Activated gamma-delta T cell treated with anti-CD3 and anti-CD28 coated beads, Interleukin-2, amount 50 U/mL, for 16 hours (primary cell): ENCODE measurements at regions not wholly inside any gene's neighbourhood (a gene's known extent, or its start where the extent isn't known, plus 50 kb on each side); places are given as distances from the start of the nearest gene placed in this dataset.

Experiments
- DNase-seq: peaks from one replicate; pipeline ENCODE4 v3.0.0-alpha.2; 2020; ENCODE audit warnings: low read depth

DNA sequence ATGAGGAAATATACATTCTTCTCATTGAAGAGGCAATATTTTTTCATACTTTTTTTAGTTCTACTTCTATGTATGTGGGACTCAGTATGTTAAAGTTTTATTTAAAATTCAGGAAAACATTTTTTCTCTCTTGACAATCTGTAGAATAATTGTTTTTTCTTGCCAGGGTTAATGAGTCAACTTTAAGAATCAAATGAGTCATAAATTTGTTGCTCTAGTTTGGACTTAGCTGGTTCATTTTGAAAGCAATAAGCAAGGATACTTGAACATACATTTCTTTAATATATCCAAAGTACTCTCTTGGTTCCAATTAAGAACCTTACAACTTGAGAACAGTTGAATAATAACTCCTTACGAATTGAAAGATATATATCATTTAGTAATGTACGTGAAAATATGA is 1145.3 kb upstream of the B3GALT2 start:
- DNase-seq: no peak

GRCh38 chr1:194322751-194323150 is 1136.3 kb upstream of the B3GALT2 start:
- no peak for DNase-seq

- no peak for DNase-seq
Measured at GRCh38 chr1:194318790-194319280, 1132.4 kb upstream of the B3GALT2 start.

DNA sequence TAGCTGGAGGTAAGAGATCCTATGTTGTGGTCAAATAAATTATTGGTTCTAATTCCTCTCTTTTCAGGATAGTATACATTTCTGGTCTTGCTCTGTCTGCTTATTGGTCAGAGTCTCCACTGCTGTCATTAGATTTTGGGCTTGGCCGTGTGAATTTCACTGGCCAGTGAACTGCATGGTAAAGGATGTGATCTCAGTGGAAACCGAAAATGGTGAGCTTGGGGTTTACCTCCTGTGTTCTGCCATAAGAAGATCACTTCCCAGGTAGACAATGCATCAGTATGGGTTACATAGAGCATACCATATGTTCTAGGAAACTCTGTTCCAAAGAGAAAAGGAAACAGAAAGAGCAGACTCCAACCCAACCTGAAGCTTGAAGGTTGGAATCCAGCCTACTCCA is 1123.3 kb upstream of the B3GALT2 start:
- DNase-seq: no peak

DNA sequence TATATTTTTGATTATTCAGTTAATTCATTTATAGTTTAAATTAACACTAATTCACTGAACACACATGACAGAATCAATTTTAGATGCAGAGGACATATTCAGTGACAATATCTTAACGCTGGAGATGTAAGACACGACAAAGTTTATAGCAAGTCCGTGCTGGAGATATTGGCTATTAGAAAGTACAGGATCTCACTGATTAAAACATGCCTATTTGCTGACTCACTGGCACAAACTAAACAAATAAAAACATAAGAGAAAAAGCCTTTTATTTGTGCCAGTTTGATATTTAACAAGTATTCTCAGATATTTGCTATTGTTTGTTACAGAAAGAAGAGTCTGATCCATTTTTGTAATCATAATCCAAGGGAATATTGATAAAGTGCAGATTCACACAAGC is 1122.9 kb upstream of the B3GALT2 start:
- DNase-seq: no peak

GRCh38 chr1:194300776-194301175 is 1114.4 kb upstream of the B3GALT2 start:
- no peak for DNase-seq

DNA sequence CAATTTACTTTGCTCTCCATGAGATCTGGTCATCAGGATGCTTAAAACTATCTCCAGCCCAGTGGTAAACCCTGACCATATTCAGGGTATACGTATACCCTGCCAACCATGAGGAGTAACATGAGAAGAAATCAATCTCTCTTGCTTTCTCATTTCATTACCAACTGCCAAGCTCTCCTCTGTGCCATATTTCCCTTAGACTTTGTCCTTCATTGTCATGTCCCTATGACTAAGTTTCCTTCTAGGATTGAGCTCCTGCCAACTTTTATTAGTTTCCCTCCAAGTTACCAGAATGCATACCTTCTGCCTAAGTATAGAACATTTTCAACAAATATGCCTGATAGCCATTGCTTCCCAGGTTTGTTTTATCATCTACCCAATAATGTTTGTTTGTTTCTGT is 1113.9 kb upstream of the B3GALT2 start:
- no peak for DNase-seq

DNA sequence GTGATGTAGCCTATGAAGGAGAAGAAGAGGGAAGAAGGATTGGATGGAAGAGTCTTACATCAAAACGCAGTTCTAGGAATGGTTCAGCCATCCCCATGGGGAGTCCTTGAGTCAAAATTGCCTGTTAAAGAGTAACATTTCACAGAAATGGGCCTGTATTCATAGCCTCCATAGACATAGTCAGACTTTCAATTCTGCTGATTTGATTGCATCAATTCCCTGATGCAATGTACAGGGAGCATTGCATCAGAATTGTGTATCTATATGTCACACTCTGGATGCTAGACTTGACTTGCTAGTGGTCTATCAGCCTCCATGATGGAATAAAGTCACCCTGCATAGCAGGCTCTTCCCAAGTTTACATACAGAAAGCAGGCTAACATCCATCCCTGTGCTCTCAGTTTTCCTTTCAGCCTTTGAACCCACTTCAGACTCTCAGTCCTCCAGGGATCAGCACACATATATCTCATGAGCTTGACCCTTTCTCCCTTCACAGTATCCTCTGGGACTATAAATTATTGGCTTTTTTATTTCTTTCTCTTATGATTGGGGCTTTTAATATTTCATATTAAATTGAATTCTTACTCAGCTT is 1111.7 kb upstream of the B3GALT2 start:
- DNase-seq: no peak

- no peak for DNase-seq
Measured at GRCh38 chr1:194297094-194297493, 1110.7 kb upstream of the B3GALT2 start.

DNA sequence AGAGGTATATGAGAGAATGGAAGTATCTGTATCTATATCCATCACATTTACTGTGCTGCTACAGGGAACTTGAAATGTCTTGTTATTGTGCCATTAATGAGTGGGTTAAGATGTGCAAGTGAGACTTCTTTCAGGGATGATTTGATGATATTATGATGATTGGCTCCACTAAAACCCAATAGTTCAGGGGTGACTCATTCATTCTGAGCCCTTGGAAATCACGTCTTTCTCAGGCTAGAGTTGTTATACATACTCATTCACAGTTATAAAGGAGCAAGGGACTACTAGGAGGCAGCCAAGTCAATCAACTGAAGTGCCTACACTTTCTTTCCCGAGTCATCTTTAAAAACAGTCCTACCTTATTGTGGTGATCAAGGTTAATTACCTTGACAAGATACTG is 1109.8 kb upstream of the B3GALT2 start:
- no peak for DNase-seq

DNA sequence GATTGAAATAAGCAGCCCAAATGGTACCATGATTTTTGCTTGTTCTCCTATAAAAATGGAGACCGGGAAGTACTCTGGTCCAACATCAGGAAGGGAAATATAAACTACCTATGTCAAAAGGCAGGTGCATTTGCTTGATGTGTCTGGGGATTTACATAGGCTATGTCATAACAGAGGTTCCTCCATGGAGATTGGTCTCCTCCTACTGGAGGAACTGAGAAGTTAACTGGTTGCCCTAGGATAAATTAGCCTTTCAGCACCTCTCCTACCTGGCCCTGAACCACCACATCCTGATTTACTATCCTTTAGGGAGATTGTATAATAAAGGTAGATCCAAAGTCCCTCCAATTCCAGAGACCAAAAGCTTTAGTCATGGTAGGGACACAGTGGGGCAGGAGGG is 1109.3 kb upstream of the B3GALT2 start:
- DNase-seq: peak; percentile 12

GRCh38 chr1:194293851-194294405 is 1107.5 kb upstream of the B3GALT2 start:
- no peak for DNase-seq

- no peak for DNase-seq
Measured at GRCh38 chr1:194292966-194293365, 1106.6 kb upstream of the B3GALT2 start.

DNA sequence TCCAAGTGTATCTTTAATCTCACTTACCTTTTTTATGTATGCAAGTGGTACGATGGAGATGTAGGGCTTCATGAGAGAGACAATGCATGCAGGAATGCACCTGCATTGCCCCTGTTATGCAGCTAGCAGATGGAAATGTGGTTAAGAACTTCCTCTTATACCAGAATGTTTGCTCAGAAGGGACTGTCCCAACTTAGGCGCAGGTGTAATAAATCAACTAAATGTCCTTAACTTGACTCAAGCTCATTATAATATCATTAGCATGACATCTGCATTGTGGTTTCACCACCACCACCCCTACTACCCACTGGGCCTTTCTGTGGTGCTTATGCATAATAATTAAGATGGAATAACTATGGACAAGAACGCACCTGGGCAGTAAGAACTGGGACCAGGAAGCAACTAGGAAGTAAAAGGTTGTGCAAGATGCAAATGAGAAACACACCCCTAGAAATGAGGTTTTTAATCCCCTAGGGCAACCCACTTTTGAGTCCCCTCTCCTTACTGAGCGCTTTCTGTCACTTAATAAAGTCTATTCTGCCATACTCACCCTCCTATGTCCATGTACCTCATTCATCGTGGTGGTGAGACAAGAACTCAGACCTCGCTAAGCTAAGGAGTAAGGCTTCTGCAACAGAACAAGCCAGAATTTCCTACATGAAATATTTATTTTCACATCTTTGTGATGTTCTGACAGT is 1103.3 kb upstream of the B3GALT2 start:
- DNase-seq: no peak

GRCh38 chr1:194288238-194288637 is 1101.8 kb upstream of the B3GALT2 start:
- DNase-seq: no peak

DNA sequence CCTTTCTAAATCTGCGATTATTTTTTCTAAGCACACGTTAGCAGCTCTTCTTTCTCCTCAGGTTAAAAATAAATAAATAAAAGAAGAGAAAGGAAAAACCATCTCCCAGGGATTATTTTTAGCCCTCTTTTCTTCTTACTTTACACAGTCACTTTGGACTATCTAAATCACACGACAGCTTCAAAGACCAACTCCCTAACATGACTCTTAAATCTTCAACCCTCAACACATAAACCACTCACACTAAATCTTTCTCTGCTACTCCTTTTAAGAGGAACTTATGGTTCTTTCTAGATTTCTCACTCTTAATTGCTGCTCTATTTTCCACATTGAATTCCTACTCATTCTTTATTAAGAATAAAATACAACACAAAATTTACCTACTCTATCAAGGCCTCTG is 1095.0 kb upstream of the B3GALT2 start:
- no peak for DNase-seq

DNA sequence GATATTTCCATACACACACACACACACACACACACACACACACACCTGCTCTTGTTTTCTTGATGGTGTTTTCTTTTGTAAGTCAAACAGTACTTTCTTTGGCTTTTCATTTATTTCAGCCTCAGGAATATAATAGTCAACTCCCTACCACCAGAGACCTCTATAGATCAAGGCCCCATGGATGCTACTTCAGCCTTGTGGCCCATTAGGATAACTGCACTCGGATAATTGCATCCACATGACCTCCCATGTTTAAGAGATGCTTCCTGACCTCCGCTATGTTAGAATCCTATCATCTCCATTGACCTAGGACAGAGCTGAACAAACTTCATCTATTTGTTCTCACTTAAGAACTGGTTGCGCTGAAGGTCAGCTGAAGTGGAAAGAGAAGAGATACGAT is 1094.0 kb upstream of the B3GALT2 start:
- no peak for DNase-seq

GRCh38 chr1:194279975-194280374 is 1093.6 kb upstream of the B3GALT2 start:
- DNase-seq: no peak

DNA sequence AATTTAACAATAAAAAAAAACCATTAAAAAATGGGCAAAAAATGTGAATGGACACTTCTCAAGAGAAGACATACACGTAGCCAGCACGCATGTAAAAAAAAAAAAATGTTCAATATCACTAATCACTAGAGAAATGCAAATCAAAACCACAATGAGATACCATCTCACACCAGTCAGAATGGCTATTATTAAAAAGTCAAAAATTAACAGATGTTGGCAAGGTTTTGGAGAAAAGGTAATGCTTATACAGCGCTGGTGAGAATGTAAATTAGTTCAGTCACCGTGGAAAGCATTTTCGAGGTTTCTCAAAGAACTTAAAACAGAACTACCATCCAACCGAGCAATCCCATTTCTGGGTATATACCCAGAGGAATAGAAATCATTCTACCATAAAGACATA is 1091.5 kb upstream of the B3GALT2 start:
- no peak for DNase-seq

DNA sequence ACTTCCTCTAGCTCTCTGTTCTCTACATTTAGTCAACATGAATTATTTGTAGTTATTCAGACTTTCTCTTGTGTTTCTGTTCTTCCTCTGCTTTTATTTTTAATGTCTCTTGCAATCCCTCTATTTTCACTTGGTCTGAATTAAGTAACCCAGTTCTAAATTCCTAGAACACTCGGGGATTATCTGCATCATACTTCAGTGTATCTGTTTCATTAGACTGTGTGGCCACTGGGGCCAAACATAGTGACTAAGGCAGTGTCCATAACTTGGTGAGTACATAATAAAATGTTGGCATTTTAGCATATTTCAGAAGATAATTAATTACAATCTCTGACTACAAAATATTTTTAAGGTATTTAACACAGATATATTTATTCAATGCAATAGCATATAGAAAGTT is 1087.2 kb upstream of the B3GALT2 start:
- no peak for DNase-seq

DNA sequence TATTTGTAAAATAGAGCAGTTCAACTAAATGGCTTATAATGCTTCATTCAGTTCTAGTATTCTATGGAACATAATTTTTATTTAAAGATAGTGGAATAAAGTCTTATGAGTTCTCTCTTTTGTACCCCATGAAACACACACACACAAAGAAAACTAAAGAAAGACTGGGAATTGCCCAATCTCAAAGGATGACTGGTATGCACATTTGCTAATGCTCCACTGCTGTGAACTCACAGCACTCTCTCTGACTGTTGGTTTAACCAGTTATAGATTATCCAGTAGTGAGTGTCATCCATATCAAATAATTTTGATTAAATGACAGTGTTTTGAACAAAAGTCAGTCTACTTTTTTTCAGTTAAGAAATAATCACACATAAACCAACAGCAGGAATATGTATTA is 1082.4 kb upstream of the B3GALT2 start:
- no peak for DNase-seq

- no peak for DNase-seq
Measured at GRCh38 chr1:194267021-194267420, 1080.6 kb upstream of the B3GALT2 start.

- DNase-seq: no peak
Measured at GRCh38 chr1:194256010-194256409, 1069.6 kb upstream of the B3GALT2 start.

DNA sequence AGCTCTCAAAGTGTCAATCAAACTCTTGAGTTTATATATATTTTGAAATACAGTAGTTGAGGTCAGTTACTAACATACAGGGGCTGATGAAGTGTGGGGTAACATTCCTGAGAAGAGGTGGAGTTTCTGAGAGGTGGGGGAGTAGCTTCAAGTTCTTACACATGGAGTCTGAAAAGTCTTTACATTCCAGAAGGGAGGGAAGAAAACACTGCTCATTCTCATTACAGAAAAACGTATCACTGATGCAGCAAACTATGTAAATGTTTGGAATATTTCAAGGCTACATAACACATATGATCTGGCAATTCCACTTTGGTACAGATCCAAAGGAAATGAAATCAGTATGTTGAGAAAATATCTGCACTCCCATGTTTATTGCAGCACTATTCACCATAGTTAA is 1065.8 kb upstream of the B3GALT2 start:
- no peak for DNase-seq
